Natural killer cell treated with Interleukin-12 subunit alpha and Interleukin-12 subunit beta and Interleukin-15 and Interleukin-18, amount 100 ng/mL, for 72 hours (primary cell): ENCODE measurements at regions not wholly inside any gene's neighbourhood (a gene's known extent, or its start where the extent isn't known, plus 50 kb on each side); places are given as distances from the start of the nearest gene placed in this dataset.
"Not testable (repeated sequence)": the region's sequence is repeated elsewhere in the genome, so short reads cannot be mapped to it uniquely, and the experiment has no call there.

Source experiments
- ATAC-seq, 2 donors: fragments of 150-1000 bp; cut with Tn5 transposase in 1 of 2; sonication (Bioruptor Pico), chemical (Tn5 transposase) in 1 of 2; 2 replicates each; pipeline ENCODE4 v1.10.0; 2021
- DNase-seq: peaks from one replicate; pipeline ENCODE4 v3.0.0; 2022; ENCODE audit warnings: low spot score
- H3K27ac Mint-ChIP-seq, 2 donors: 1 replicate in 1 of 2; 2 replicates in 1 of 2; pipeline ENCODE4 v1.8.0; 2022; ENCODE audit warnings: mixed read lengths in 2 of 2, mild to moderate bottlenecking in 1 of 2, moderate library complexity in 1 of 2
- H3K27me3 Mint-ChIP-seq, 2 donors: 1 replicate in 1 of 2; 2 replicates in 1 of 2; pipeline ENCODE4 v1.8.0; 2022; ENCODE audit warnings: mixed read lengths in 2 of 2
- H3K36me3 Mint-ChIP-seq: one replicate; pipeline ENCODE4 v1.8.0; 2022; ENCODE audit warnings: mixed read lengths
- H3K4me1 Mint-ChIP-seq, 2 donors: 1 replicate in 1 of 2; 2 replicates in 1 of 2; pipeline ENCODE4 v1.8.0; 2022; ENCODE audit warnings: low read depth in 2 of 2, mixed read lengths in 2 of 2, mild to moderate bottlenecking in 1 of 2
- H3K4me3 Mint-ChIP-seq: one replicate; pipeline ENCODE4 v1.8.0; 2022; ENCODE audit warnings: mixed read lengths
- H3K9me3 Mint-ChIP-seq: 2 replicates; pipeline ENCODE4 v1.8.0; 2022; ENCODE audit warnings: mixed read lengths

DNA sequence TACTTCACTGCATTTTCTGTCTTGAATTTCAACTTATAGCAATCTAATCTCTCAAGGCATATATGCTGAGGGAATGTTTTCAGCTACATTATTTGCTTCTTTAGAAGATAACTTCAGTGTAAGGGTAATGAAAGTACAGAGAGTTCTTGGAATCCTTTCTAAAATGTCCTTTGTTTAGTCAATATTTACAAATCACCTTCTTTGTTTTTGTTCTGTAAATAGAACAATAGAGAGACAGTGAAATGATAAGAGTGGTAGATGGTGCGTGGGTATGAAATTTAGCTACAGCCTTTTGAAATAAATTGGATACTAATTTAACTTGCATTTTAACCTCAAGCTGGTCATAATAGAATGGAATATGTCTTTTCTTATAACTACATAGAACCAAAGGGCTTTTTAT, 171.1 kb upstream of the MARCKS start:
- DNase-seq, result no peak
- ATAC-seq, result no peak
- no peak overlapping the region for H3K4me3 Mint-ChIP-seq

DNA sequence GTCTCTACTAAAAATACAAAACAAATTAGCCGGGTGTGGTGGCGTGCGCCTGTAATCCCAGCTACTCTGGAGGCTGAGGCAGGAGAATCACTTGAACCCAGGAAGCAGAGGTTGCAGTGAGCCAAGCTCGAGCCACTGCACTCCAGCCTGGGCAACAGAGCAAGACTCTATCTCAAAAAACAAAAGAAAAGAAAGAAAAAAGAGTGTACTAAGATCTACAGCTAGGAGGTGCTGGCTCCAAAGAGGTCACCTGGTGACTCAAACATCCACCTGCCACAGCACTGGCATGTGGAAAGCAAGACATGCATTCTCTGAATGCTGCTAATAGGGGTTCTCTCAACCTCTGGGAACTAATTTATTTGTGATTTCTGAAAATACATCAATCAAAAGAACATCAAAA, 167.5 kb upstream of the MARCKS start:
- H3K27ac Mint-ChIP-seq, ATAC-seq, H3K4me3 Mint-ChIP-seq, H3K27me3 Mint-ChIP-seq, H3K9me3 Mint-ChIP-seq, H3K36me3 Mint-ChIP-seq, DNase-seq, H3K4me1 Mint-ChIP-seq: not testable (repeated sequence)

More for the DNA sequence above, 171.1 kb upstream of the MARCKS start:
- peaks cover 3% of the 10 kb centered on the region for H3K9me3 Mint-ChIP-seq
- H3K4me1 Mint-ChIP-seq, result no peaks in the 10 kb centered on the region
- H3K27me3 Mint-ChIP-seq, result no peaks in the 10 kb centered on the region
- no peak overlapping the region for H3K27ac Mint-ChIP-seq
- no peaks in the 10 kb centered on the region for H3K36me3 Mint-ChIP-seq

DNA sequence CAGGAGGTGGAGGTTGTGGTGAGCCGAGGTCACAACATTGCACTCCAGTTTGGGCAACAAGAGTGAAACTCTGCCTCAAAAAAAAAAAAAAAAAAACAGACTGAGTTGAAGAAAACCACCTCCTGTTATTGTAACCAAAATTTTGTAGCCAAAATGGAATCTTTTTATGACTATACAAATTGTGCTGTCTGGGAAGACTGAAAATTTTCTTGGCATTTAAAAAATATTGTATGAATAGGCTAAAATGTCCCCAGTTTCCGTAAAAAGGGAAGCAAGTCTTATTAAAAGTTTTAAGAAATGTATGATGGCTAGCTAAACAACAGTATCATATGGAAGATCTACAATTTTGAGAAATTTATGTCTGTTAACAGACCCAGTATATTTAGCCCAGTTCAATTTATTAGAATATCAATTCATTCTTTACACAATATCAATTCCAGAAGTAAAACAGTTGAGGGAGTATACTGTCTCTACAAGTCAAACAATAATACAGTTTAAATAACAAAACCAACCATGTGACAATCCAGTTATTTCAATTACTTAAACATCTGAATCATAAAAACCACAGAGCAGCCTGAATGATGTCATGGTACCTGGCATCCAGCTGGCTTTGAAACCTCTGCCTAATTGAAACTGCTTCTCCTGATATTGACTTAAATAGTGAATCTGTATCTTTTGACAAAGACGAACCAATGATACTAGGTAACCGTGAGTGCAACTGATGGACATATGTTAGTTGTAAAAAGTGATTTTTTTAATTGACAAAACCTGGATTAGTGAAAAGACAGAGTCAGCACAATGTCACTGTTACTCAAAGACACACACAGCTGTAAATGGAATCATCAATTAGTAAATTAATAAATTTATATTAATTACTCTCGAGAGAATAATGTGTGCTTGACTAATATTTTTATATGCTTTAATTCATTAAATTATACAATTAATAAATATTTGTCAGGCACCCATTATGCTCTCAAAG, 166.6 kb upstream of the MARCKS start:
- no peaks in the 10 kb centered on the region for H3K36me3 Mint-ChIP-seq
- DNase-seq (no peak), ATAC-seq (no peak)

DNA sequence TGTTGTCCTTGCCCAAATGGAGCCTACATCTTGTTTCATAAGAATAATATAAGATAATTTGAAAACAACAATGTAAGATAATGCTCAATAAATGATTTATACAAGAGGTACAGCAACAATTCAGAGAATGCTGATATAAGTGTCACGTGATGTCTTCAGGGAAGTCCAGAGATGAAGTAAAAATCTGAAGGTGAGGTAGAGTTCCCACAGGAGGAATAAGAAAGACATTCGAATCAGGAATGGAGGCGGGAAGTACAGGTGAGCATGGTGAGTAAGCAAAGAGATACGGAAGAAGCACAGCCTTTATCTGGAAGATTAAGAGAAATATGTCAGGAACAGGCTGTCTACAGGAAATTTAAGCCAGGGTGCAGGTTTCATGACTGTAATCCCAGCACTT, 165.9 kb upstream of the MARCKS start:
- Mint-ChIP-seq H3K27ac (no peak overlapping the region), H3K4me3 (no peak overlapping the region), H3K27me3 (no peaks in the 10 kb centered on the region)

More for the DNA sequence above, 166.6 kb upstream of the MARCKS start:
- Mint-ChIP-seq H3K4me3 (no peak overlapping the region), H3K4me1 (no peaks in the 10 kb centered on the region), H3K27me3 (no peaks in the 10 kb centered on the region), H3K27ac (no peak overlapping the region), H3K9me3 (peaks cover 3% of the 10 kb centered on the region)

DNA sequence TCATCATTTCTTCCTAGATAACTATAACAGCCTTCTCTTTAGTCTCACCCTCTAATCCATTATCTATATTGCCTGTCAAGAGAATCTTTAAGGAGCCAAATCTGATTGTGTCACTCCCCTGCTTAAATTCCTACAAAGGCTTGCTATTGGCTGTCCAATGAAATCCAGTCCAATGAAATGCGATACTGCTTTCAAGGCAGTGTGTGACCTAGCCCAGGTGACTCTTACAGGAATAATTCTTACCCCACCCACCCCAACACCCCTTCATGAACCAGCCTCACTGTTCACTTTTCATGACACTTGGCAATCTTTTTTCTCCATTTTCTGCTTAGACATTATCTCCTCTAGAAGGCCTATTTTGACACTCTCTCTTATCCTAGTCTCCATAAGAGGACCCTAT, 163.3 kb upstream of the MARCKS start:
- Mint-ChIP-seq H3K27me3 (no peaks in the 10 kb centered on the region), H3K4me1 (no peaks in the 10 kb centered on the region), H3K36me3 (no peaks in the 10 kb centered on the region), H3K4me3 (no peak overlapping the region), H3K27ac (no peak overlapping the region), H3K9me3 (peaks cover 3% of the 10 kb centered on the region)
- ATAC-seq (no peak), DNase-seq (no peak)

More for the DNA sequence above, 165.9 kb upstream of the MARCKS start:
- DNase-seq, result no peak
- no peak for ATAC-seq
- Mint-ChIP-seq H3K4me1 (no peaks in the 10 kb centered on the region), H3K36me3 (no peaks in the 10 kb centered on the region), H3K9me3 (peaks cover 3% of the 10 kb centered on the region)

DNA sequence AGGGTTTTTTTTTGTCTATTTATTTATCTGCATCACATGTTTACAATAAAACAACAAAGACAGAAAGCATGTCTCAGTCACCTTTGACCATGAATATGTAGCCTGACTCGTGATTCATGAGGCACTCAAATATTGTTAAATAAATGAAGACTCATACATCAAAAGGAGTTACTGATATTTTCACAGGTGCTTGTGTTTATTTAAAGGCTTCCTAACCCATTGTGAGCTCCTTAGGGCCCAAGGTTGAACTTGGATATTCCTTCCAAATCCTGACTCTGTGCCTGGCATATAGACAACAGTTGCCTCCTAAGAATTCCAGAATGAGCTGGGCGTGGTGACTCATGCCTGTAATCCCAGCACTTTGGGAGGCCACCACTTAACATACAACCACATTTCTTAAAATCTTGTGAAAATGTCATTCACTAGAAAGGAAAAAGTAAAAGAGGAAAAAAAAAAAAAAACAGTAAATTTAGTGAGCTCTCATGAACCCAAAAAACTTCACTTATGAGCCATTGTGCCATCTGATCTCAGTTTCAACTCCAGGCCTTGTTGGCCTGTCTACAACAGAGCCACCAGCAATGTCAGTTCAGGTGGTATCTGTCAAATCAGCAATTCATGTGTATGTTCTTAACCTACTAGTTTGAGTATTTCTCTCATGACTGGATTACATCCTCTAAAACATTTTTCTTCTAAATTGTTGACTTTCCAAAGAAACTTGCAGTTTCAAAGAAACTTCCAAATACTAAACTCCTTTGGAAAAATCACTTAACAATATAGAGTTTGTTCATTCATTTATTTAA, 162.7 kb upstream of the MARCKS start:
- no peaks in the 10 kb centered on the region for H3K4me1 Mint-ChIP-seq
- ATAC-seq (no peak), DNase-seq (no peak)
- peaks cover 3% of the 10 kb centered on the region for H3K9me3 Mint-ChIP-seq
- H3K36me3 Mint-ChIP-seq, result no peaks in the 10 kb centered on the region
- no peaks in the 10 kb centered on the region for H3K27me3 Mint-ChIP-seq
- no peak overlapping the region for H3K4me3 Mint-ChIP-seq
- no peak overlapping the region for H3K27ac Mint-ChIP-seq

DNA sequence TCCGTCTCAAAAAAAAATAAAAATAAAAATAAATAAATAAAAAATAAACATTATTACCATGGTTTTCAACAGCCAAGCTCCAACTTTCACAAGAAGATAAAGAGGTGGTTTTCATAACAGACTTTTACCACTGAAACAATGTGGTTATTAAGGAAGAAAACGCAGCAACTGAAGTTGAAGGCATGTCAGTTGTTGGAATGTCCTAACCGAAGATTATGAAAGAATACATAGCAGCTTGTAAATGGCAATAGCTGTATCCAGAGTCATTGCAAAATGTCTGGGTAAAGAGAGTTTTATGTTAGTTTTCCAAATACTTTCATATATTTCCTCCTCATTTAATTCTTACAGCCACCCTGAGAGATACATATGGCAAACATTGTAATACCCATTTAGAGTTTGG, 161.6 kb upstream of the MARCKS start:
- no peak overlapping the region for H3K4me3 Mint-ChIP-seq

DNA sequence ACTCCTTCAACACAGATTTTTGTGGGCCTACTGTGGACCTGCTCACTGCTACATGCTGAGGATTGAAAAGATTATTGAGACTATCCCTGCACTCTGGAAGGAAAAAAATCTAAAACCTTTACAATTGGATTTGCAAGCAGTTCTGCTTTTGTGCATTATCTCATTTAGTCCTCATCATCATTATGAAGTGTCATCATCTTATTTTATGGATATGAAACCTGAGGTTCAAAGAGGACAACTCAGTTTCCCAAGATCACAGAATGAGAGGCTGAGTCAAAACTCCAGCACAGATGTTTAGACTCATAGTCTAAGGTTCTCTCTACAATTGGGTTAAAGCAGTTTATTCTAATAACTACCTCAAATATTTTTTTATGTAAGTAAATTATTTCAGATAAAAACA, 160.2 kb upstream of the MARCKS start:
- Mint-ChIP-seq H3K36me3 (no peaks in the 10 kb centered on the region), H3K4me1 (no peaks in the 10 kb centered on the region), H3K27ac (no peak overlapping the region), H3K27me3 (no peaks in the 10 kb centered on the region), H3K9me3 (no peaks in the 10 kb centered on the region), H3K4me3 (no peak overlapping the region)
- DNase-seq (no peak), ATAC-seq (no peak)

More for the DNA sequence above, 161.6 kb upstream of the MARCKS start:
- Mint-ChIP-seq H3K4me1 (no peaks in the 10 kb centered on the region), H3K9me3 (peaks cover 3% of the 10 kb centered on the region), H3K27me3 (no peaks in the 10 kb centered on the region), H3K36me3 (no peaks in the 10 kb centered on the region), H3K27ac (no peak overlapping the region)
- no peak for ATAC-seq
- no peak for DNase-seq

DNA sequence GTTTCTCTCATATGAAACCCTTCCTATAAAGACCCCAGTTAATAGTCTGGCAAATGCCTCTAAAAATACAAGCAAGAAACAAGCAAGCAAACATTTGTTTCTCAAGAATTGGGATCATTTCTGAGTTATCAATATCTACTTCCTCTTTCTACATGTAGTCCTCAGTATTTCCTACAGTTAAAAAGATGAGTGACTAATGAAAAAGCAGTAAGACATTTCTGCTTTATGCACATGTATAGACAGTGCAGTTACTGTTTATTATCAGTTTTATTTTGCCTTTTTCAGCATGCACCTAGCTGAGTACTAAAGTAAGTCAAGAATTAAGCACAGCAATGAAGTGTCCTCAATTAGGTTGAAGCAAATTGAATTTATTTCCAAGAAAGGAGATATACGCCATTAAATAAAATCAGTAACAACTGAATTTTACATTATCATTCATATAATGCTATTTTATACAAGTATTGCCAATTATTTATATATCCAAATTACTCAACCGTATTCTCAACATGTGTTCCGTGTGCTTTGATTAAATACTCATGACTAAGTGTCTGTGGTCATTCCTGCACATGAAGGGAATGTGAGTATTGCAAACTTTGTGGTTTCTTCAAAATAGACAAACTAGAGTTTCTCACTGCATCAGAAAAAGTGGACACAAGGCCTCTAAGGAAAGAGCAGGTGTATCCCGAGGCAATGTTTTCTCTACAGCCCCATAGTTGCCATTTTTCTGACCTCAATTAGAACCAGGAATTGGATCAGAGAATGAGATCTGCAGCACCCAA, 159.3 kb upstream of the MARCKS start:
- Mint-ChIP-seq H3K27ac (no peak overlapping the region), H3K9me3 (peaks cover 4% of the 10 kb centered on the region), H3K4me3 (no peak overlapping the region), H3K27me3 (no peaks in the 10 kb centered on the region), H3K36me3 (no peaks in the 10 kb centered on the region), H3K4me1 (no peaks in the 10 kb centered on the region)
- ATAC-seq (no peak), DNase-seq (no peak)

DNA sequence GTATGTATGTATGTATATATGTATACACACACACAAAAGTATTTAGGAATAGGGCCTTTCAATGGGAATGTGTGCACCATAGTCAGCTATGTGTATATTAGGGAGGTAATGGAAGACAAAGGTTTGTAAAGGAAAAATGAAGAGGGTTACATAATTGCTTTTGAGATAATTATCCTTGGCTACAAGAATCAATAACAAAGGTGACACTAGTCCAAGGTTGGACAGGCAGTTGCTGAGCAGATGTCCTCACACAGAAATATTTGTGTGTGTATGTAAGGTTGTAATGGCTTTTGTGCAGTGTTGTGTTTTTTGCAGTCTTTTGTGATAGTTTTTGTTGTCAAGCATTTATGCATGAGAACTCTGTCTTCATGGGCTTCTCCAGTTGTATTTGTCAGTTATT, 157.9 kb upstream of the MARCKS start:
- H3K9me3 Mint-ChIP-seq, result peaks cover 4% of the 10 kb centered on the region
- DNase-seq (no peak), ATAC-seq (no peak)
- H3K4me1 Mint-ChIP-seq, result no peaks in the 10 kb centered on the region
- H3K27ac Mint-ChIP-seq, result no peak overlapping the region
- H3K4me3 Mint-ChIP-seq, result no peak overlapping the region
- H3K36me3 Mint-ChIP-seq, result no peaks in the 10 kb centered on the region
- no peaks in the 10 kb centered on the region for H3K27me3 Mint-ChIP-seq

DNA sequence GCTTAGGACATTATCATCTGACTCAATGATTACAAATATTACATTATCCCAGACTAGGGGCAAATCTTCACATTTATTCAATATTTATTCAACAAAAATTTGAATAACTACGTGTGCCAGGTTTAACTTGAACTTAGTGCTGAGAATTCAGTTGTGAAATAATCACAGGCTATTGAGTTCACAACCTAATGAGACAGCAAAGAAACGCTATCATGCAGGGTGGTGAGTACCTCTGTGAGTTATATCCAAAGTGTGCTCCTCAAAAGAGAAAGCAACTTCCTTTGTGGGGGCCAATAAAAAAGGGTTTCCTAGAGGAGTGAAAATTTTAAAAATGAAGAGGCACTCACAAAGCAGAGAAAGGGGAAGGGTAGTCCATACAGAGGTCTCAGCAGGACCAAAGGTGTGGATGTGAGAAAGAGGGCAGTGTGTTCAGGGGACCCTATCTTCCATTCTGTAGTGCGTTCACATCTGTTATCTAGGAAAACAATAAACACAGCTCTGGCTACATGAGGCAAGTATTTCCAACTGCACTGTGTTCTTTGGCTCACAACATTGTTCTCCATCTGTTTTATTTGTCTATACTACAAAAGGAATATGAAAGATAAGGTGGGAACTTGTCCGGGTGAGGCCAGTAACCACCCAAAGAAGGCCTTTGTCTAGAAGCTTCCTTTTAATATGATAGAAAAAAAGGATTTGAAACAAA, 155.4 kb upstream of the MARCKS start:
- H3K27ac Mint-ChIP-seq, result no peak overlapping the region
- no peaks in the 10 kb centered on the region for H3K27me3 Mint-ChIP-seq
- H3K36me3 Mint-ChIP-seq, result no peaks in the 10 kb centered on the region
- no peak overlapping the region for H3K4me3 Mint-ChIP-seq
- peaks cover 4% of the 10 kb centered on the region for H3K9me3 Mint-ChIP-seq
- no peak for DNase-seq
- no peaks in the 10 kb centered on the region for H3K4me1 Mint-ChIP-seq
- ATAC-seq, result no peak

DNA sequence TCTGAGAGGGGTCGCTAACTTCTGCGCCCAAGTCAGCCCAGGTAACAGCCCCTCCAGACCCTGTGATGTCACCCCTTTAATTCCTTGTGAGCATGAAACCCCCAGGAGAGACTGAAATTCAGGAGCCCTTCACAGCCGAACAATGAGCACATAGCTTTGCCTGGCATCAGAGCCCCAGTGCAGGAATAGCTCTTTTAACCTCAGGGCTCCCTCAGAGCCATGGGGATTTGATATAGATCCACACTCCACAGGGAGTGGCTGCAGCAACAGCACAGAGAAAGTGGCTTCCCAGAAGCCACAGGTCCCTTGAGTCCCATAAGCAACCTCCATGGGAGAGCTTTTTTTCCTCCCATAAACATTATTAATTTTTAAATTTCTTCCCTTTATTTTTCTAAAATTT, 150.0 kb upstream of the MARCKS start:
- no peak for DNase-seq
- Mint-ChIP-seq H3K4me1 (no peaks in the 10 kb centered on the region), H3K4me3 (no peak overlapping the region)

DNA sequence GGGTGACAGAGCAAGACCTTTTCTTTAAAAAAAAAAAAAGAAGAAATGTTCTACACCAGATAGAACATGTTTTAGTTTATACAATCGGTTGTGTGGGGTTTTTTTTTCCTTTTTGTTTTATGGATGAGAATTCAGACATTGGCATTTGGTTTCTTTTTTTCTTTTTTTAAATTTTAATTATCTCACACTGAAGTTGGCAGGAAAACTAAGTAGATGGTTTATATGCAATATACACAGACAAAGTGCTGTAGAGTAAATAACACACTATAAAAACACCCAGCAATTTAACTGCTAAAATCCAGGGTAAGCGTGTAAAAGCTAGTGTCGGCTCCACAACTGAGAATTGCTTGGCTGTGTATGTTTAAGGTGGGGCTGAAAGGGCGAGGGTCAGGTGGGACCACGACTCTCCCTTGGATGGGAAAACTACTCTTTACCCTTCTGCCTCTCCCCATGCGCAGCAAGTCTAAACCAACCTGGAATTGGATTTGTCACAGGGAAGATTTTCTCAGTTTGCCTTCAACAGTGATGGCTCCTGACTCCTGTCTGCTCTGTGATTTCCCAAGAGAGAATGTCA, 147.1 kb upstream of the MARCKS start:
- no peak overlapping the region for H3K4me3 Mint-ChIP-seq
- H3K36me3 Mint-ChIP-seq, result no peaks in the 10 kb centered on the region
- ATAC-seq (no peak), DNase-seq (no peak)
- H3K4me1 Mint-ChIP-seq, result no peaks in the 10 kb centered on the region
- no peak overlapping the region for H3K27ac Mint-ChIP-seq
- no peaks in the 10 kb centered on the region for H3K27me3 Mint-ChIP-seq
- no peaks in the 10 kb centered on the region for H3K9me3 Mint-ChIP-seq

More for the DNA sequence above, 150.0 kb upstream of the MARCKS start:
- ATAC-seq, result no peak
- H3K36me3 Mint-ChIP-seq, result no peaks in the 10 kb centered on the region
- H3K9me3 Mint-ChIP-seq, result peaks cover 4% of the 10 kb centered on the region
- H3K27me3 Mint-ChIP-seq, result no peaks in the 10 kb centered on the region
- no peak overlapping the region for H3K27ac Mint-ChIP-seq
